OCI-LY3 (cell line): ENCODE measurements at regions not wholly inside any gene's neighbourhood (a gene's known extent, or its start where the extent isn't known, plus 50 kb on each side); places are given as distances from the start of the nearest gene placed in this dataset.

Source experiments
- H2AFZ ChIP-seq: fragments of 200-600, 300-600 bp; shearing (Covaris generic); 2 replicates; pipeline ENCODE4 v1.6.0; 2014; ENCODE audit warnings: antibody characterized with exemption, low read depth, low read length
- H3K27ac ChIP-seq: fragments of 200-600, 300-600 bp; sonication (generic); 2 replicates; pipeline ENCODE4 v1.5.1; 2014; ENCODE audit warnings: mild to moderate bottlenecking, low read length, moderate library complexity, mixed read lengths
- H3K27me3 ChIP-seq: fragments of 200-600, 300-600 bp; sonication (generic); 2 replicates; pipeline ENCODE4 v1.6.1; 2014; ENCODE audit warnings: low read depth, low read length, mixed read lengths
- H3K36me3 ChIP-seq: fragments of 200-600, 300-600 bp; sonication (generic); replicated peaks from 2 replicates; pipeline ENCODE3; 2014; ENCODE audit warnings: low read depth, low read length, mixed read lengths
- H3K4me1 ChIP-seq: fragments of 300-600, 200-600 bp; sonication (generic); 2 replicates; pipeline ENCODE4 v1.6.1; 2014; ENCODE audit warnings: low read length, mixed read lengths
- H3K4me2 ChIP-seq: fragments of 200-600, 300-600 bp; sonication (generic); 2 replicates; pipeline ENCODE4 v1.6.1; 2014; ENCODE audit warnings: low read length, mixed read lengths
- H3K4me3 ChIP-seq: fragments of 300-600, 200-600 bp; sonication (generic); 2 replicates; pipeline ENCODE4 v1.5.1; 2014; ENCODE audit warnings: antibody characterized with exemption, mild to moderate bottlenecking, low read length, moderate library complexity
- H3K79me2 ChIP-seq: fragments of 300-600, 200-600 bp; shearing (Covaris generic); 2 replicates; pipeline ENCODE4 v1.6.1; 2014; ENCODE audit warnings: mild to moderate bottlenecking, low read length, mixed read lengths
- H3K9ac ChIP-seq: fragments of 300-600, 200-600 bp; shearing (Covaris generic); 2 replicates; pipeline ENCODE4 v1.6.0; 2014; ENCODE audit warnings: mild to moderate bottlenecking, low read length, moderate library complexity
- H3K9me3 ChIP-seq: fragments of 200-600, 300-600 bp; shearing (Covaris generic); 2 replicates; pipeline ENCODE4 v1.6.1; 2014; ENCODE audit warnings: low read length, mixed read lengths; ENCODE audit not compliant: insufficient read depth
- H4K20me1 ChIP-seq: fragments of 200-600, 300-600 bp; sonication (generic); 2 replicates; pipeline ENCODE4 v1.6.1; 2016; ENCODE audit warnings: low read length, mixed read lengths; ENCODE audit not compliant: insufficient read depth
- CTCF ChIP-seq: fragments of 200-600, 300-600 bp; sonication (generic); IDR thresholded peaks from 2 replicates; pipeline ENCODE4 v1.5.1; 2014; ENCODE audit warnings: antibody characterized with exemption, low read length, low read depth
- EZH2phosphoT487 ChIP-seq: fragments of 200-600 bp; shearing (Covaris generic); IDR thresholded peaks from 2 replicates; pipeline ENCODE4 v1.6.1; 2018; ENCODE audit warnings: antibody characterized with exemption, mixed run types, low read depth

- Histone ChIP-seq H3K27me3 (no peaks in the 10 kb centered on the region), H3K79me2 (no peaks in the 10 kb centered on the region), H4K20me1 (no peaks in the 10 kb centered on the region), H3K9me3 (no peaks in the 10 kb centered on the region), H3K27ac (no peak overlapping the region), H3K36me3 (no peaks in the 10 kb centered on the region), H2AFZ (no peak overlapping the region), H3K4me2 (no peak overlapping the region), H3K4me3 (no peak overlapping the region), H3K9ac (no peak overlapping the region), H3K4me1 (no peaks in the 10 kb centered on the region; the same call in 1 of the 2 replicates)
- TF ChIP-seq EZH2phosphoT487, result no peak
- TF ChIP-seq CTCF, result no peak
Measured at GRCh38 chr6:140281236-140281635, 906.8 kb upstream of the CITED2 start.

GRCh38 chr6:140276719-140277118, 902.3 kb upstream of the CITED2 start:
- TF ChIP-seq EZH2phosphoT487, result no peak

GRCh38 chr6:140276133-140276532, 901.7 kb upstream of the CITED2 start:
- no peaks in the 10 kb centered on the region for H4K20me1 ChIP-seq
- no peaks in the 10 kb centered on the region for H3K27me3 ChIP-seq
- TF ChIP-seq EZH2phosphoT487 (no peak), CTCF (no peak)

More at GRCh38 chr6:140276719-140277118, 902.3 kb upstream of the CITED2 start:
- no peaks in the 10 kb centered on the region for H3K79me2 ChIP-seq
- no peak overlapping the region for H3K27ac ChIP-seq
- peaks cover 7% of the 10 kb centered on the region for H3K4me1 ChIP-seq
- no peaks in the 10 kb centered on the region for H3K36me3 ChIP-seq
- H2AFZ ChIP-seq, result no peak overlapping the region
- H3K9ac ChIP-seq, result no peak overlapping the region
- no peaks in the 10 kb centered on the region for H4K20me1 ChIP-seq
- no peak overlapping the region for H3K4me3 ChIP-seq
- H3K4me2 ChIP-seq, result no peak overlapping the region
- H3K9me3 ChIP-seq, result no peaks in the 10 kb centered on the region
- no peaks in the 10 kb centered on the region for H3K27me3 ChIP-seq

GRCh38 chr6:140275725-140276124, 901.3 kb upstream of the CITED2 start:
- no peak overlapping the region for H3K4me3 ChIP-seq
- H3K9me3 ChIP-seq, result no peaks in the 10 kb centered on the region
- H4K20me1 ChIP-seq, result no peaks in the 10 kb centered on the region
- no peak overlapping the region for H3K4me2 ChIP-seq
- peaks cover 13% of the 10 kb centered on the region for H3K4me1 ChIP-seq
- no peaks in the 10 kb centered on the region for H3K27me3 ChIP-seq
- H3K79me2 ChIP-seq, result no peaks in the 10 kb centered on the region
- no peak for TF ChIP-seq CTCF
- no peak for TF ChIP-seq EZH2phosphoT487
- no peak overlapping the region for H3K27ac ChIP-seq
- H3K9ac ChIP-seq, result no peak overlapping the region
- H3K36me3 ChIP-seq, result no peaks in the 10 kb centered on the region
- no peak overlapping the region for H2AFZ ChIP-seq

More at GRCh38 chr6:140276133-140276532, 901.7 kb upstream of the CITED2 start:
- Histone ChIP-seq H3K4me2 (no peak overlapping the region), H3K9ac (no peak overlapping the region), H3K9me3 (no peaks in the 10 kb centered on the region), H3K4me3 (no peak overlapping the region), H3K4me1 (peaks cover 13% of the 10 kb centered on the region), H3K27ac (no peak overlapping the region), H2AFZ (no peak overlapping the region), H3K79me2 (no peaks in the 10 kb centered on the region), H3K36me3 (no peaks in the 10 kb centered on the region)

- no peaks in the 10 kb centered on the region for H3K79me2 ChIP-seq
- H3K36me3 ChIP-seq, result no peaks in the 10 kb centered on the region
- peaks cover 13% of the 10 kb centered on the region for H3K4me1 ChIP-seq
- no peaks in the 10 kb centered on the region for H3K9me3 ChIP-seq
- no peak overlapping the region for H3K9ac ChIP-seq
- no peak overlapping the region for H3K4me3 ChIP-seq
- H2AFZ ChIP-seq, result no peak overlapping the region
- H3K27me3 ChIP-seq, result no peaks in the 10 kb centered on the region
- H4K20me1 ChIP-seq, result no peaks in the 10 kb centered on the region
- TF ChIP-seq EZH2phosphoT487 (no peak), CTCF (no peak)
- no peak overlapping the region for H3K27ac ChIP-seq
- no peak overlapping the region for H3K4me2 ChIP-seq
Measured at GRCh38 chr6:140274548-140274947, 900.1 kb upstream of the CITED2 start.
